ENCODE measurements at regions not wholly inside any gene's neighbourhood (a gene's known extent, or its start where the extent isn't known, plus 50 kb on each side); places are given as distances from the start of the nearest gene placed in this dataset.

DNA sequence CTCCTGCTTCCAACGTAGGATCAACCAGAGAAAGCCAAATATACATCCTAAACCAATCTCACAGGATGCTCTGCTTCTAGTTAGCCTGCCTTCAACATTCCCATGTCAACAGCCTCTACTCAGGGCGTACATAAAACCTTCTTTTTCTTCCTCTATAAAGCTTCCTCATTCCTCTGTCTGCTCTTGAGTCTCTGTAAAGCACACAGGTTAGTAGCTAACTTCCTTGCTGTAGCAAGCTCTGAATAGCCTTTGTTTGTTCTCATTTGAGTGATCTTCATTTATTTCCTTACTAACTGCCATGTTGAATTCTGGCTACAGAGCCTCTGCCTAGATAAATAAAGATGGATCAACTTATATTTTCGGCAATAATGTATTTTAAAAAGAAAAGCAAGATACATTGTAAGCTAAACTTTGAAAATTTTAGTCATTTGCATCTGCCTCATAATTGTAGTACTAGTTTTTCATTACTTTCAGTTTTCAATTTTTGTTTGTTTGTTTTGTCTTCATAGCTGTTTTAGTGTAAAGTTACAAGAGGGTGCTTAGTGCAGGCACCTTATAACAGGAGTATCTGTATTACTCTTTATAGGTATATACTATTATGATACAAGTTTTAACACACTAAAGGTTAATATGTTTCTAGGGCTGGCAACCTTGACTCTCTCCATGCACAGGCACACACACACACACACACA lies 498.2 kb downstream of the PYDC2 start:
- TF ChIP-seq POLR2AphosphoS5 (IDR thresholded peaks at IDR 0.05; ENCODE audit: low read depth, low read length) (no peak), TAF1 (IDR thresholded peaks at IDR 0.05; ENCODE audit: borderline replicate concordance, low read depth, low read length) (no peak), POLR2A (IDR thresholded peaks at IDR 0.05; ENCODE audit: low read depth, low read length) (no peak)

All from GM12892 (cell line).